Nephron (organoid): ENCODE measurements at regions not wholly inside any gene's neighbourhood (a gene's known extent, or its start where the extent isn't known, plus 50 kb on each side); places are given as distances from the start of the nearest gene placed in this dataset.

Experiments used
- H3K27ac Mint-ChIP-seq, 3 experiments: 2 replicates each; pipeline ENCODE4 v1.8.0; 2020; ENCODE audit warnings: mixed read lengths in 3 of 3, mild to moderate bottlenecking in 2 of 3, moderate library complexity in 1 of 3
- H3K27me3 Mint-ChIP-seq: 2 replicates; pipeline ENCODE4 v1.8.0; 2021; ENCODE audit warnings: low read depth, mild to moderate bottlenecking, moderate library complexity, mixed read lengths
- H3K36me3 Mint-ChIP-seq: 2 replicates; pipeline ENCODE4 v1.8.0; 2020; ENCODE audit warnings: low read depth, mixed read lengths
- H3K4me1 Mint-ChIP-seq: 2 replicates; pipeline ENCODE4 v1.8.0; 2020; ENCODE audit warnings: mixed read lengths
- H3K4me3 Mint-ChIP-seq, 3 experiments: 2 replicates each; pipeline ENCODE4 v1.8.0; 2020; ENCODE audit warnings: mild to moderate bottlenecking in 3 of 3, mixed read lengths in 3 of 3, moderate library complexity in 2 of 3
- H3K9me3 Mint-ChIP-seq: 2 replicates; pipeline ENCODE4 v1.8.0; 2020; ENCODE audit warnings: mixed read lengths
- CTCF ChIP-seq, 3 experiments: fragments of 200-600 bp; sonication (generic); IDR thresholded peaks; one replicate each; pipeline ENCODE4 v1.5.0; 2021; ENCODE audit warnings: antibody characterized with exemption in 3 of 3; ENCODE audit not compliant: unreplicated experiment in 3 of 3

DNA sequence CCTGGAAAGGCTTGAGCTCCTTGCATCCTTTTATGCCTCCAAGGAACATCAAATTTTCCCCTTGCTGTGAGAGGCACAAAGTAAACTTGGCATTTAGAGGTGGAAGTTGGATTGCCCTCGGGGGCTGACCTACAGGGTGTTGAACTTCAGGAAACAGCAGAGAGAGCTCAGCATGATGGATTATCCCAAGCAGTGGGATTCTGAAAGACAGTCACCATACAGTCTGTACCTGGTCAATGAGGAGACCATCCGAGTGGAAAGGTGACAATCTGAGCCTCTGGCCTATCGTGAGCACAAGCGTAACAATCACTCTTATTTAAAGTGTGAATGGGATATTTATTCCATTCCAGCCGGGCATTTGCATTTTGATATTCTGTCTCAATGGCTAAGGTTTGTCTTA is 105.6 kb upstream of the NECTIN3 start:
- TF ChIP-seq CTCF (IDR thresholded peaks at IDR 0.05; ENCODE audit: unreplicated experiment in 3 of 3): no peak
- H3K36me3 Mint-ChIP-seq: peaks cover 18% of the 10 kb centered on the region
- H3K27me3 Mint-ChIP-seq: no peaks in the 10 kb centered on the region
- no peak overlapping the region for H3K27ac Mint-ChIP-seq
- H3K4me1 Mint-ChIP-seq: no peaks in the 10 kb centered on the region
- peaks cover 30% of the 10 kb centered on the region for H3K9me3 Mint-ChIP-seq
- H3K4me3 Mint-ChIP-seq: peak overlapping the region; percentile 84 to 92 (median 90)

DNA sequence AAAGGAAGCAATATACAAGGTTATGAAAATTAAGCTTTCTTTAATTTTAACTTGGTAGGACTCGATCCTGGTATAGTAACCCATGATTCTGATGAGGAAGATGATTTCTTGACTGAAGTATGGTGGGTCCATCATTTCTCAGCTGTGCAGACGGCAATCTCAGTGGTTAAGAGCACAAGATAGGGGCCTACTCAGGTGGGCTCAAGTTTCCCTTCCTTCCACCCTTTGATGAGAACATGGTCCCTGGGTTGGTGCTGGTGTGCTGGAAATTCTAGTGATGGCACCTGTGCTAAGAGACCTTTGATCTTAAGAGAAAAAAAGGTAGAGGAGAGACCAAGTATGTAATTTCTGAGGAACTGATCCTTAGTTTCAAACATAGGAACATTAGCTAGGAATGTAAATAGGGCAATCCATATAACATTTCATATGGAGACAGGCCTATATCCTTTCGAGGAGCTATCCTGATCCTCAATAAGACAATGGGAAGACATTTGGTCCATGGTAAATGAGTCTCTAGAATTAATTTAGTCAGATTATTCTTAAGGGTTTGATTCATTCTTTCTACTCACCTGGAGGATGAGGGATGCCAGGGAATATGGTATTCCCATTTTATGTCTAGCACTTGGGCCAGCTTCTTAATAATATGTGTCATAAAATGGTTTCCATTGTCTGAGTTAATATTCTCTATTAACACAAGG is 104.5 kb upstream of the NECTIN3 start:
- H3K36me3 Mint-ChIP-seq: peaks cover 18% of the 10 kb centered on the region
- peak overlapping the region in 1 of 3 experiments; percentile 90 for H3K27ac Mint-ChIP-seq
- TF ChIP-seq CTCF (IDR thresholded peaks at IDR 0.05; ENCODE audit: unreplicated experiment in 3 of 3): no peak
- H3K4me3 Mint-ChIP-seq: peak overlapping the region; percentile 84 to 92 (median 90)
- peaks cover 29% of the 10 kb centered on the region for H3K9me3 Mint-ChIP-seq
- no peaks in the 10 kb centered on the region for H3K4me1 Mint-ChIP-seq
- H3K27me3 Mint-ChIP-seq: no peaks in the 10 kb centered on the region

GRCh38 chr3:110968076-110968475 is 103.5 kb upstream of the NECTIN3 start:
- H3K36me3 Mint-ChIP-seq: peaks cover 18% of the 10 kb centered on the region
- H3K9me3 Mint-ChIP-seq: peaks cover 25% of the 10 kb centered on the region
- TF ChIP-seq CTCF (IDR thresholded peaks at IDR 0.05; ENCODE audit: unreplicated experiment in 3 of 3): no peak
- H3K4me1 Mint-ChIP-seq: no peaks in the 10 kb centered on the region
- H3K27ac Mint-ChIP-seq: peak overlapping the region; percentile 5 to 90 (median 24)
- peak overlapping the region; percentile 84 to 92 (median 90) for H3K4me3 Mint-ChIP-seq
- no peaks in the 10 kb centered on the region for H3K27me3 Mint-ChIP-seq

DNA sequence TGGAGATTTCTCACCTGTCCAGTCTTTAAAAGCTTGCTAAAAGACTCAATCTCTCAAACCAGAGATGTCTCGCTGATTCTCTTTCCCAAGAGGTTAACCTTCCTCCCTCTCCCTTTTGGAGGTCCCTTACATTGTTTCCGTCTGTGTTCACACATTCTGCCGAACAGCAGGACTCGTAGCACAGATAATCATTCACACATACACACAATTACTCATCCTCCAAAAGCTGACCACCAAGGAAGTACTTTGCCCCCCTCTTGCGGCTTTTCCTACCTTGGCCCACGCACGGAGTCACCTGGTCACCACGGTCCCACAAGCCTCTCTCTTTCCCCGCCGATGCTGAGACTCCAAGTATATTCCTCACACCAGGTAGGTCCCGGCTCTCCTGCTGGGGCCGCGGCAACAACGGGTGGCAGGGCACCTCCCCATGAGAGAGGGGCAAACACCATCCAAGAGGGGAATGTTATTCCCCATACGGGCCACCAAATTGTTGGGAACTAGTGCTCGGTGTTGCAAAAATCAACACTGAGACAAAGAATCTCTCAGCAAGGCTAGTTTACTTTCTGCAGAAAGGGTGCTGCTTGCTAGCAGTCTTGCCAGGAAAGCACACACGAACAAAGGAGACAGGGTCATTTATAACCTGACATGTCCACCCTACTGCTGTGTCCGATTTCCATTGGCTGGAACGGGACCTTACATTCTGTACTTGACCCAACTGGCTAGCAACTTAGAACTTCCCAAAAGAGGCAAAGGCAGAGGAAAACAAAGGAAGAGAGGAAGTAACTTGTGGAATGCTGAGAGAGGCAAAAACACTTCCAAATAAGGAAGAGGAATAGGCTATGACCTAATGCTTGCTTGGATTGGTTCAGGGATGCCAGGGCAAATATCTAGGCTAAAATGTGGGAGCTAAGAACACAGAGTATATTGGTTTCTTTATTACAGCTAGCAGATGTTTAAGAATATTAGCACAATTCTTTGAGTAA is 102.1 kb upstream of the NECTIN3 start:
- H3K4me1 Mint-ChIP-seq: no peaks in the 10 kb centered on the region
- H3K27me3 Mint-ChIP-seq: no peaks in the 10 kb centered on the region
- H3K36me3 Mint-ChIP-seq: peaks cover 16% of the 10 kb centered on the region
- peak overlapping the region; percentile 86 to 94 (median 90) for H3K27ac Mint-ChIP-seq
- H3K4me3 Mint-ChIP-seq: peak overlapping the region; percentile 84 to 92 (median 90)
- H3K9me3 Mint-ChIP-seq: peaks cover 19% of the 10 kb centered on the region
- TF ChIP-seq CTCF (IDR thresholded peaks at IDR 0.05; ENCODE audit: unreplicated experiment in 3 of 3): no peak

GRCh38 chr3:110971010-110971601 is 100.5 kb upstream of the NECTIN3 start:
- H3K4me1 Mint-ChIP-seq: no peaks in the 10 kb centered on the region
- no peaks in the 10 kb centered on the region for H3K27me3 Mint-ChIP-seq

More at GRCh38 chr3:110971010-110971601, 100.5 kb upstream of the NECTIN3 start:
- H3K9me3 Mint-ChIP-seq: peaks cover 12% of the 10 kb centered on the region
- TF ChIP-seq CTCF (IDR thresholded peaks at IDR 0.05; ENCODE audit: unreplicated experiment in 3 of 3): no peak
- peak overlapping the region; percentile 79 to 86 (median 85) for H3K4me3 Mint-ChIP-seq
- peak overlapping the region; percentile 77 to 86 (median 81) for H3K27ac Mint-ChIP-seq
- H3K36me3 Mint-ChIP-seq: peaks cover 3% of the 10 kb centered on the region
